ENCODE measurements at regions not wholly inside any gene's neighbourhood (a gene's known extent, or its start where the extent isn't known, plus 50 kb on each side); places are given as distances from the start of the nearest gene placed in this dataset.

DNA sequence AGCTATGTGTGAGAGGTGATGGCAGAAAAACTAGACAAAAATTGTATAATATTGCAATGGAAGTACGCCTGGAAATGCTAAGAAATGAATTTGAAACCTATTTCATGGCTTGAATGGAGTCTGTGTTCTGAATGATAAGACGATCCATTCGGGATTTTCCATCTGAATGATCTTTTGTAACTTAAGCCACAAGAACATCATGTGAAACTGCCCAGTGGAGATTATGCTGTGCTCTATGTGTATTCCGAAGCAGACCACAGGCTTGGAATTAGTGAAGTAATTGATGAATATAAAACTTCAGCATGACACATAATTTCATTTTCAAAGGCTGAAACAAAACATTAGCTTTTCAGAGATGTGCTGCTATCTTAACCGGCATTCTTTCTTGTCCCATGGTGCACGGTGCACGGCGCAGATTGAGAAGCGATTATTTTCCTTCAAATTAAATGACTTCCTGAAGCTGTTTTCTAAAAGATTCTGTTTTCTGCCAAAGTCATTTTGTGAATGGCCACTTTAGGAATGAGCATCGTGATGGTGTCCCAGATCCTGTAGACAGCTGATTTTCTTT, 652.9 kb downstream of the PLA2G4A start:
- peak; percentile 32; the same call in 1 of the 3 replicates for ATAC-seq
- TF ChIP-seq BACH2 (CRISPR knock-in tag; IDR thresholded peaks at IDR 0.05; ENCODE audit: borderline replicate concordance), result no peak
- TF ChIP-seq, protein P1, sequence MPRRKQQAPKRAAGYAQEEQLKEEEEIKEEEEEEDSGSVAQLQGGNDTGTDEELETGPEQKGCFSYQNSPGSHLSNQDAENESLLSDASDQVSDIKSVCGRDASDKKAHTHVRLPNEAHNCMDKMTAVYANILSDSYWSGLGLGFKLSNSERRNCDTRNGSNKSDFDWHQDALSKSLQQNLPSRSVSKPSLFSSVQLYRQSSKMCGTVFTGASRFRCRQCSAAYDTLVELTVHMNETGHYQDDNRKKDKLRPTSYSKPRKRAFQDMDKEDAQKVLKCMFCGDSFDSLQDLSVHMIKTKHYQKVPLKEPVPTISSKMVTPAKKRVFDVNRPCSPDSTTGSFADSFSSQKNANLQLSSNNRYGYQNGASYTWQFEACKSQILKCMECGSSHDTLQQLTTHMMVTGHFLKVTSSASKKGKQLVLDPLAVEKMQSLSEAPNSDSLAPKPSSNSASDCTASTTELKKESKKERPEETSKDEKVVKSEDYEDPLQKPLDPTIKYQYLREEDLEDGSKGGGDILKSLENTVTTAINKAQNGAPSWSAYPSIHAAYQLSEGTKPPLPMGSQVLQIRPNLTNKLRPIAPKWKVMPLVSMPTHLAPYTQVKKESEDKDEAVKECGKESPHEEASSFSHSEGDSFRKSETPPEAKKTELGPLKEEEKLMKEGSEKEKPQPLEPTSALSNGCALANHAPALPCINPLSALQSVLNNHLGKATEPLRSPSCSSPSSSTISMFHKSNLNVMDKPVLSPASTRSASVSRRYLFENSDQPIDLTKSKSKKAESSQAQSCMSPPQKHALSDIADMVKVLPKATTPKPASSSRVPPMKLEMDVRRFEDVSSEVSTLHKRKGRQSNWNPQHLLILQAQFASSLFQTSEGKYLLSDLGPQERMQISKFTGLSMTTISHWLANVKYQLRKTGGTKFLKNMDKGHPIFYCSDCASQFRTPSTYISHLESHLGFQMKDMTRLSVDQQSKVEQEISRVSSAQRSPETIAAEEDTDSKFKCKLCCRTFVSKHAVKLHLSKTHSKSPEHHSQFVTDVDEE (CRISPR knock-in tag; IDR thresholded peaks at IDR 0.05), result 0 out of 2 replicates have a peak, but pooled peaks have one; percentile 59
- no peak for TF ChIP-seq CSDC2 (CRISPR knock-in tag; IDR thresholded peaks at IDR 0.05)
- TF ChIP-seq, protein P2, sequence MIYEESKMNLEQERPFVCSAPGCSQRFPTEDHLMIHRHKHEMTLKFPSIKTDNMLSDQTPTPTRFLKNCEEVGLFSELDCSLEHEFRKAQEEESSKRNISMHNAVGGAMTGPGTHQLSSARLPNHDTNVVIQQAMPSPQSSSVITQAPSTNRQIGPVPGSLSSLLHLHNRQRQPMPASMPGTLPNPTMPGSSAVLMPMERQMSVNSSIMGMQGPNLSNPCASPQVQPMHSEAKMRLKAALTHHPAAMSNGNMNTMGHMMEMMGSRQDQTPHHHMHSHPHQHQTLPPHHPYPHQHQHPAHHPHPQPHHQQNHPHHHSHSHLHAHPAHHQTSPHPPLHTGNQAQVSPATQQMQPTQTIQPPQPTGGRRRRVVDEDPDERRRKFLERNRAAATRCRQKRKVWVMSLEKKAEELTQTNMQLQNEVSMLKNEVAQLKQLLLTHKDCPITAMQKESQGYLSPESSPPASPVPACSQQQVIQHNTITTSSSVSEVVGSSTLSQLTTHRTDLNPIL (CRISPR knock-in tag; IDR thresholded peaks at IDR 0.05; ENCODE audit: low read depth), result peak; percentile 72; the same call in 1 of the 2 replicates
- TF ChIP-seq ZNF565 (CRISPR knock-in tag; conservative IDR thresholded peaks at IDR 0.05; ENCODE audit: low read depth), result no peak
- no peak for TF ChIP-seq RARB (CRISPR knock-in tag; IDR thresholded peaks at IDR 0.05)
- no peak for TF ChIP-seq OSR1 (CRISPR knock-in tag; IDR thresholded peaks at IDR 0.05)
- no peak for TF ChIP-seq ZFP3 (CRISPR knock-in tag; IDR thresholded peaks at IDR 0.05)
- TF ChIP-seq PPARA (CRISPR knock-in tag; IDR thresholded peaks at IDR 0.05; ENCODE audit: borderline replicate concordance), result no peak
- TF ChIP-seq ARNTL (CRISPR knock-in tag; IDR thresholded peaks at IDR 0.05; ENCODE audit: borderline replicate concordance, low read depth), result no peak
- TF ChIP-seq ZC3H10 (CRISPR knock-in tag; IDR thresholded peaks at IDR 0.05), result no peak
- TF ChIP-seq ESRRG (CRISPR knock-in tag; IDR thresholded peaks at IDR 0.05), result no peak
- TF ChIP-seq, protein P3, sequence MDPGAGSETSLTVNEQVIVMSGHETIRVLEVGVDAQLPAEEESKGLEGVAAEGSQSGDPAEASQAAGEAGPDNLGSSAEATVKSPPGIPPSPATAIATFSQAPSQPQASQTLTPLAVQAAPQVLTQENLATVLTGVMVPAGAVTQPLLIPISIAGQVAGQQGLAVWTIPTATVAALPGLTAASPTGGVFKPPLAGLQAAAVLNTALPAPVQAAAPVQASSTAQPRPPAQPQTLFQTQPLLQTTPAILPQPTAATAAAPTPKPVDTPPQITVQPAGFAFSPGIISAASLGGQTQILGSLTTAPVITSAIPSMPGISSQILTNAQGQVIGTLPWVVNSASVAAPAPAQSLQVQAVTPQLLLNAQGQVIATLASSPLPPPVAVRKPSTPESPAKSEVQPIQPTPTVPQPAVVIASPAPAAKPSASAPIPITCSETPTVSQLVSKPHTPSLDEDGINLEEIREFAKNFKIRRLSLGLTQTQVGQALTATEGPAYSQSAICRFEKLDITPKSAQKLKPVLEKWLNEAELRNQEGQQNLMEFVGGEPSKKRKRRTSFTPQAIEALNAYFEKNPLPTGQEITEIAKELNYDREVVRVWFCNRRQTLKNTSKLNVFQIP (CRISPR knock-in tag; IDR thresholded peaks at IDR 0.05; ENCODE audit: borderline replicate concordance, low read depth), result no peak
- TF ChIP-seq ZNF8 (CRISPR knock-in tag; IDR thresholded peaks at IDR 0.05), result no peak
- TF ChIP-seq ZFP30 (CRISPR knock-in tag; IDR thresholded peaks at IDR 0.05), result no peak
- TF ChIP-seq, protein P4, sequence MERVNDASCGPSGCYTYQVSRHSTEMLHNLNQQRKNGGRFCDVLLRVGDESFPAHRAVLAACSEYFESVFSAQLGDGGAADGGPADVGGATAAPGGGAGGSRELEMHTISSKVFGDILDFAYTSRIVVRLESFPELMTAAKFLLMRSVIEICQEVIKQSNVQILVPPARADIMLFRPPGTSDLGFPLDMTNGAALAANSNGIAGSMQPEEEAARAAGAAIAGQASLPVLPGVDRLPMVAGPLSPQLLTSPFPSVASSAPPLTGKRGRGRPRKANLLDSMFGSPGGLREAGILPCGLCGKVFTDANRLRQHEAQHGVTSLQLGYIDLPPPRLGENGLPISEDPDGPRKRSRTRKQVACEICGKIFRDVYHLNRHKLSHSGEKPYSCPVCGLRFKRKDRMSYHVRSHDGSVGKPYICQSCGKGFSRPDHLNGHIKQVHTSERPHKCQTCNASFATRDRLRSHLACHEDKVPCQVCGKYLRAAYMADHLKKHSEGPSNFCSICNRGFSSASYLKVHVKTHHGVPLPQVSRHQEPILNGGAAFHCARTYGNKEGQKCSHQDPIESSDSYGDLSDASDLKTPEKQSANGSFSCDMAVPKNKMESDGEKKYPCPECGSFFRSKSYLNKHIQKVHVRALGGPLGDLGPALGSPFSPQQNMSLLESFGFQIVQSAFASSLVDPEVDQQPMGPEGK (CRISPR knock-in tag; IDR thresholded peaks at IDR 0.05; ENCODE audit: borderline replicate concordance), result 0 out of 2 replicates have a peak, but pooled peaks have one; percentile 67
- TF ChIP-seq TCF4 (CRISPR knock-in tag; IDR thresholded peaks at IDR 0.05; ENCODE audit: borderline replicate concordance), result peak; percentile 84
- no peak for TF ChIP-seq GLIS3 (CRISPR knock-in tag; IDR thresholded peaks at IDR 0.05)
- peak; percentile 81; the same call in 1 of the 2 replicates for TF ChIP-seq ISL1 (CRISPR knock-in tag; IDR thresholded peaks at IDR 0.05)
- TF ChIP-seq TOX (CRISPR knock-in tag; IDR thresholded peaks at IDR 0.05; ENCODE audit: borderline replicate concordance), result no peak
- no peak for TF ChIP-seq ZNF70 (CRISPR knock-in tag; IDR thresholded peaks at IDR 0.05)
- TF ChIP-seq, protein P5, sequence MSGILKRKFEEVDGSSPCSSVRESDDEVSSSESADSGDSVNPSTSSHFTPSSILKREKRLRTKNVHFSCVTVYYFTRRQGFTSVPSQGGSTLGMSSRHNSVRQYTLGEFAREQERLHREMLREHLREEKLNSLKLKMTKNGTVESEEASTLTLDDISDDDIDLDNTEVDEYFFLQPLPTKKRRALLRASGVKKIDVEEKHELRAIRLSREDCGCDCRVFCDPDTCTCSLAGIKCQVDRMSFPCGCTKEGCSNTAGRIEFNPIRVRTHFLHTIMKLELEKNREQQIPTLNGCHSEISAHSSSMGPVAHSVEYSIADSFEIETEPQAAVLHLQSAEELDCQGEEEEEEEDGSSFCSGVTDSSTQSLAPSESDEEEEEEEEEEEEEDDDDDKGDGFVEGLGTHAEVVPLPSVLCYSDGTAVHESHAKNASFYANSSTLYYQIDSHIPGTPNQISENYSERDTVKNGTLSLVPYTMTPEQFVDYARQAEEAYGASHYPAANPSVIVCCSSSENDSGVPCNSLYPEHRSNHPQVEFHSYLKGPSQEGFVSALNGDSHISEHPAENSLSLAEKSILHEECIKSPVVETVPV (CRISPR knock-in tag; IDR thresholded peaks at IDR 0.05), result no peak
- no peak for TF ChIP-seq SNAI2 (CRISPR knock-in tag; IDR thresholded peaks at IDR 0.05)

DNA sequence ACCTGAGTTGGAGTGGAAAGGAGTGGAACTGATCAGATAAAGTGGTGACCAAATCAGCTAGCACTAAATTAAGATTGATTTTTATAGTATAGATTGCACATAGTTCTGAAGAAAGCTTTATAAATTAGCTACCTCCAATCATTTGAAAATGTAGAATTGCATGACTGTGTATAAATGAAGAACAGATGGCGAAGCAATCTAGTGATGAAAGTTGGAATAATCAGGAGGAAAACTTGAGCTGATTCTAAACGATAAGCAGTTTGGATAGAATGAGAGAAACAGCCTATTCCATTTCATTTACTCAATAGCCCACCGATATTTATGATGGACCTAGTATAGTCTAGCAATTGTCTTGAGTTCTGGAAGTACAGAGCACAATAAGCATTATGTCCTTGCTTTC, 661.5 kb downstream of the PLA2G4A start:
- ATAC-seq, result no peak; the same call in 2 of the 3 replicates
- TF ChIP-seq ZFP30 (CRISPR knock-in tag; IDR thresholded peaks at IDR 0.05), result no peak
- no peak for TF ChIP-seq ZNF70 (CRISPR knock-in tag; IDR thresholded peaks at IDR 0.05)
- TF ChIP-seq ESRRG (CRISPR knock-in tag; IDR thresholded peaks at IDR 0.05), result no peak

Data from SK-N-SH treated with all-trans-retinoic acid at 6 μM for 48 hours (cell line).